ENCODE measurements at regions not wholly inside any gene's neighbourhood (a gene's known extent, or its start where the extent isn't known, plus 50 kb on each side); places are given as distances from the start of the nearest gene placed in this dataset.

DNA sequence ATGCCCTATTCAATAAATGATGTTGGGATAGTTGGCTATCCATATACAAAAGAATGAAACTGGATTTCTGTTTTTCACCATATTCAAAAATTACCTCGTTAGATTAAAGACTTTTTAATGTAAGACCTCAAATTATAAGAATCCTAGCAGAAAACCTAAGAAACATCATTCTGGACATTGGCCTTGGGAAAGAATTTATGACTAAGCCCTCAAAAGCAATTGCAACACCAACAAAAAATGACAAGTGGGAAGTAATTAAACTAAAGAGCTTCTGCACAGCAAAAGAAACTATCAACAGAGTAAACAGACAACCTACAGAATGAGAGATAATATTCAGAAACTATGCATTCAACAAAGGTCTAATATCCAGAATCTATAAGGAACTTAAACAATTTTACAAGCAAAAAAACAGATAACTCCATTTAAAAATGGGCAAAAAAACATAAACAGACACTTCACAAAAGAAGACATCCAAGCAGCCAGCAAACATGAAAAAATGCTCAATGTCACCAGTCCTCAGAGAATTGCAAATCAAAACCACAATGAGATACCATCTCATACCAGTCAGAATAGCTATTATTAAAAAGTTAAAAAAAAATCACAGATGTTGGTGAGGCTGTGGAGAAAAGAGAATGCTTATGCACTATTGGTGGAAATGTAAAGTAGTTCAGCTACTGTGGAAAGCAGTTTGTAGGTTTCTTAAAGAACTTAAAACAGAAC is 309.8 kb downstream of the AHR start:
- no peaks in the 10 kb centered on the region for H3K9me3 ChIP-seq (ENCODE audit: control insufficient read depth, low read length)
- H3K9ac ChIP-seq (ENCODE audit: low read length), result no peak overlapping the region
- no peaks in the 10 kb centered on the region for H3K27me3 ChIP-seq (ENCODE audit: control insufficient read depth, insufficient read depth, low read length)
- no peaks in the 10 kb centered on the region for H3K36me3 ChIP-seq (ENCODE audit: control insufficient read depth, insufficient read depth, low read length)
- H3K4me1 ChIP-seq (ENCODE audit: control insufficient read depth, insufficient read depth, low read length), result peaks cover 6% of the 10 kb centered on the region
- H3K4me3 ChIP-seq (ENCODE audit: low read length), result no peak overlapping the region

DNA sequence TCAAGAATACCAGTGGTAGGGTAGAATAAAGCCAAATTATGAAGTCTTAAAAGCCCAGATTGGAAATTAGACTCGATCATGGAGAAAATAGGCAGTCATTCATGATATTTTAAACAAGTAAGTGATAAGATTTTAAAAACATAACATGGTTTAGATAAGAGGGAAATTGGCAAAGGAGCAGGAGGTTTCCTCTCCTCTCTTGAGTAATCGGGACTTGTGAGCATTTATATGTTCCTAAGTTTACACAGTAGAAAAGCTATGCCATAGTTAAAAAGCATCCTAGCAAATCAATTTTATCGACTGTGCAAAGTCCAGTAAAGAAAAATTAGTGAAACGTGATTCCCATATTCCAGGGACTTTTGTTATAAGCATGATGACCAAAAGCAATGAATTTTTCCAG is 313.2 kb downstream of the AHR start:
- peaks cover 6% of the 10 kb centered on the region for H3K4me1 ChIP-seq (ENCODE audit: control insufficient read depth, insufficient read depth, low read length)
- no peak overlapping the region for H3K4me3 ChIP-seq (ENCODE audit: low read length)
- H3K9ac ChIP-seq (ENCODE audit: low read length), result no peak overlapping the region
- H3K9me3 ChIP-seq (ENCODE audit: control insufficient read depth, low read length), result no peaks in the 10 kb centered on the region
- no peaks in the 10 kb centered on the region for H3K27me3 ChIP-seq (ENCODE audit: control insufficient read depth, insufficient read depth, low read length)
- no peaks in the 10 kb centered on the region for H3K36me3 ChIP-seq (ENCODE audit: control insufficient read depth, insufficient read depth, low read length)

DNA sequence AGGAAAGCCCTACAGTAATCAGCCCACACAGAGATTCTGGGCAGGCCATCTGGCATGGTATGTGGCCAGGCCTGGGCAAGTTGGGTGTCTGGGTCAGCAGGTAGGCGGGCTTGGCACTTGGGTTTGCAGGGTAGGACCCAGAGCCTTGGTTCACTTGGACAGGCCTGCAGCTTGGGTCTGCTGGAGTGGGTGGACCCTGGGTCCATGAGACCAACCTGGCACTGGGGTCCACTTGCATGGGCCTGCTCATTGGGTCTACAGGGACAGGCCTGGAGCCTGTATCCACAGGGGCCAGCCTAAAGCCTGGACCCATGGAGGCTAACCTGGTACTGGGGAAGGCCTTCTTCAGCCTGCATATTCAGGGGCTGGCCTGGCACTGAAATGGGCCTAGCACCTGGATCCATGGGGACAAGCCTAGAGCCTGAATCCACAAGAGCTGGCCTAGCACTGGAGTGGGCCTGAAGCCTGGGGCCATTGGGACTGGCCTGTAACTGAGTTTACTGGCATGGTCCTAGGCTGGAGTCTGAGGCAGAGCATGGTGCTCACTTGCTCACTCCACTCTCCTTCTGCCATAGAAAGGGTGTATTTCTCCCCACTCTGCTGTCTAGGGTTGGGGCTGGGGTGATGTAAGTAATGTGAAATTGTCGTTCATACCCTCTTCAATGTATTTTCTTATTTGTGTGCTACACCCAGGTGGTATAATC is 315.0 kb downstream of the AHR start:
- no peaks in the 10 kb centered on the region for H3K9me3 ChIP-seq (ENCODE audit: control insufficient read depth, low read length)
- H3K9ac ChIP-seq (ENCODE audit: low read length), result no peak overlapping the region
- no peaks in the 10 kb centered on the region for H3K27me3 ChIP-seq (ENCODE audit: control insufficient read depth, insufficient read depth, low read length)
- no peak overlapping the region for H3K4me3 ChIP-seq (ENCODE audit: low read length)
- peaks cover 17% of the 10 kb centered on the region for H3K4me1 ChIP-seq (ENCODE audit: control insufficient read depth, insufficient read depth, low read length)
- no peaks in the 10 kb centered on the region for H3K36me3 ChIP-seq (ENCODE audit: control insufficient read depth, insufficient read depth, low read length)

DNA sequence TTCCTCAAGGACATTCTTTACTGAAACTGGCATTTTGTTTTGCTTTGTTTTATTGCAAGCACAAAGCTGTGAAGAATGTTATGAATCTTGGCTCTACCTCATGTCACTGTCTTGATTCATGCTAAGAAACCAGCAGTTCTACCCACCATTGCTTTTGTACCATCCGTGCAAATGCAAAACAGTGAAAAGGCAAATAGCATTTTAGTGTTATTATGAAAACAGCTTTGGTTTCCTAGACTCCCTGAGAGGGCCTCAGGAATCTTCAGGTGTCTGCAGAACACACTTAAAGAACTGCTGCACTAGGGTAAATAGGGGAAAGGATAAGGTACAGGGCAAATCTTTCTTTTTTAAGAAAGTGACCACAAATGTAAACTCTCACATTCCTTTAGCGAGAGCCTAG is 318.9 kb downstream of the AHR start:
- H3K9ac ChIP-seq (ENCODE audit: low read length), result no peak overlapping the region
- H3K36me3 ChIP-seq (ENCODE audit: control insufficient read depth, insufficient read depth, low read length), result no peaks in the 10 kb centered on the region
- H3K27me3 ChIP-seq (ENCODE audit: control insufficient read depth, insufficient read depth, low read length), result no peaks in the 10 kb centered on the region
- H3K4me1 ChIP-seq (ENCODE audit: control insufficient read depth, insufficient read depth, low read length), result peaks cover 11% of the 10 kb centered on the region
- no peak overlapping the region for H3K4me3 ChIP-seq (ENCODE audit: low read length)
- H3K9me3 ChIP-seq (ENCODE audit: control insufficient read depth, low read length), result no peaks in the 10 kb centered on the region

DNA sequence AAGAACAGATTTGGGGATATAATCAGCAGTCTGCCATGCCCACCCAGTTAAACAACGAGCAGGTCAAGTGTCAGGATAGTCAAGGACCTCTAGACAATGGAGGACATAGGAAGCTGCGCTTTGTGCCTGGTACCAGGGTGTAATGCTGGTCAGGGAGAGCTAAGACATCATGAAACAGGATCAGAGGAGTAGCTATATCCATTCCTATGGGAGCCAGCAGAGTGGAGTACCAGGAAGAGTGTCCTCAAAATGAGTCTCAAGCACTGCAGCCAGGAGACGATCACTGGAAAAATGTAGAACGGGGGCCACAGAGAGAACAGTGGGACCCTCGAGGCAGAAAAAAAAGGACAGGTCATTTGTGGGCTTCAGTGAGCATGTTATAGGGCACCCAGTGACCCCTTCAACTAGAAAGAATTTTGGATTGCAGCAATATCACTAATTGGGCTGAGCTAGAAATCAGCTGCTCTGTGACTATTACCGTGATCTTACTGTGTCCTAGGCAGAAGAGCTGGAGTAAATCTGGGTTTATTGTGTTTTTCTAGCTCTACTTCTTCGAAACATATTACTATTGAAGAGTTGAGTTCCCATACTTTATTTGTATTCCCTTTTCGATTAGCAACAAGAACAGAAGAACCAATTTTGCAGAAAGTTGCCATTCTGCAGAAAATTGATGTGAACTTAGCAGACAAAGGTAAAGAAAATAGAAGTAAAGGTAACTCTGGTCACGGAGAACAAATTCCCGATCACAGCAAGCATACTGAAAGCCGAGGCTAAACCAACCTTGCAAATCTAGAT is 319.6 kb downstream of the AHR start:
- Histone ChIP-seq H3K4me1 (ENCODE audit: control insufficient read depth, insufficient read depth, low read length) (peaks cover 11% of the 10 kb centered on the region), H3K27me3 (ENCODE audit: control insufficient read depth, insufficient read depth, low read length) (no peaks in the 10 kb centered on the region), H3K9ac (ENCODE audit: low read length) (no peak overlapping the region), H3K4me3 (ENCODE audit: low read length) (no peak overlapping the region), H3K9me3 (ENCODE audit: control insufficient read depth, low read length) (no peaks in the 10 kb centered on the region), H3K36me3 (ENCODE audit: control insufficient read depth, insufficient read depth, low read length) (no peaks in the 10 kb centered on the region)

DNA sequence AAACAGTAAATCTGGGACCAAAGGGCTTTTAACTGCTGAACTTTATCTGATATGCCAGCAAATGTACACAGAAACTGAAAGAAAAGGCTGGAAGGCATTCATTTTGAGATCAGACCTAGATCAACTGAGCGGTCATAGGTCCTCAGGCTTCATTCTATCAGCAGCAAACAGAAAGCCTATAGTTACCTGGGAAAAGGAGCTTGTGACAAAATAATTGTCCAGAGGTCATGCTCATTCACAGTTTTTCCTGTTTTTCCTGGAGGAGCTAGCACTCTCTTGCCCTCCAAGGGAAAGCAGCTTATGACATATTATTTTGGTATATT is 320.2 kb downstream of the AHR start:
- no peak overlapping the region for H3K4me3 ChIP-seq (ENCODE audit: low read length)
- no peak overlapping the region for H3K9ac ChIP-seq (ENCODE audit: low read length)

DNA sequence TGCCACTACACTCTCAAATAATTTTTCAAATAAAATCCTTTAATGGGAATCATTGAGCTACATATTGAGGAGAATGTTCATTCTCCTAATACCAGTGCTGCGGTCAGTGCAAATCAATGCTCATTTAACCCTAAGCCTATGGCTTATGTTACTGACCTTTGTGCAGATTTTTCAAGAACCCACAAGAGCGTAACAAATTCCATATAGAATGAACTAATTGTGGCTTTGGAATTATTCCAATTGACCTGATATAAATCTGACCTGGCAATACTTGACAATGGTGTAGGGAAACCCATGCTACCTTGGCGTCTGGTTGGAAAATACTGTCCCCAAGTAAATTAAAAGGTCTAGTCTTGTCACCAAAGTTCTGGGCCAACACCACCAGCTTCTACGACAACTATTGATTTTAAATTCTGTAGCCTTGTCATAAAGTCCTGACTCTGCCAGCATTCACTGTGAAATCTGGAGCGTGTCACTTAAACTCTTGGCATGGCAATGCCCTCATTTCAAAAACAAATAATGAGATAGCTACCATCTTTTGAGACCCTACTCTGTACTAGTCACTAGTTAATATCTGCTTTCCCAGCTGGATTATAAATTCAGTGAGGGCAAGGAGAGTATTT is 320.9 kb downstream of the AHR start:
- H3K36me3 ChIP-seq (ENCODE audit: control insufficient read depth, insufficient read depth, low read length), result no peaks in the 10 kb centered on the region
- H3K4me1 ChIP-seq (ENCODE audit: control insufficient read depth, insufficient read depth, low read length), result peaks cover 11% of the 10 kb centered on the region
- no peaks in the 10 kb centered on the region for H3K27me3 ChIP-seq (ENCODE audit: control insufficient read depth, insufficient read depth, low read length)
- H3K4me3 ChIP-seq (ENCODE audit: low read length), result no peak overlapping the region
- H3K9me3 ChIP-seq (ENCODE audit: control insufficient read depth, low read length), result no peaks in the 10 kb centered on the region
- no peak overlapping the region for H3K9ac ChIP-seq (ENCODE audit: low read length)

More for the DNA sequence above, 320.2 kb downstream of the AHR start:
- H3K4me1 ChIP-seq (ENCODE audit: control insufficient read depth, insufficient read depth, low read length), result peaks cover 11% of the 10 kb centered on the region
- no peaks in the 10 kb centered on the region for H3K9me3 ChIP-seq (ENCODE audit: control insufficient read depth, low read length)
- H3K27me3 ChIP-seq (ENCODE audit: control insufficient read depth, insufficient read depth, low read length), result no peaks in the 10 kb centered on the region
- H3K36me3 ChIP-seq (ENCODE audit: control insufficient read depth, insufficient read depth, low read length), result no peaks in the 10 kb centered on the region

DNA sequence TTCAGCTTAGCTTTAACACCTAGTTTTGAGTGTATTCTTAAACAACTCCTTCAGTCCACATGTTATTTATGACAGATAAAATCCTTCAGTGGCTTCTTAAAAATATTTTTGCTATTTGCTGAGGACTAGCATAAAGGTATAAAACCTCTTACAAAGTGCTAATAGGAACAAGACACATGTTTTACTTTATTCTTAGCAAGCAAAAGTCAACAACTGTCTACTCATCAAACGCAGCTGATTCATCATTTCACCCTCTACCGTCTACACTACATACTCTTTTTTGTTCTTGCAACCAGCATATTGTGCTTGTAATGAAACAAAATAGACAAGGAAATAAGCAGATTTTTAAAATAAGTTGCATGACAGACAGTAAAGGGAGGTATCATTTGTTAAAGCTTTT is 319.7 kb downstream of the SNX13 start:
- no peaks in the 10 kb centered on the region for H3K9me3 ChIP-seq (ENCODE audit: control insufficient read depth, low read length)
- H3K4me3 ChIP-seq (ENCODE audit: low read length), result no peak overlapping the region
- H3K9ac ChIP-seq (ENCODE audit: low read length), result no peak overlapping the region
- H3K4me1 ChIP-seq (ENCODE audit: control insufficient read depth, insufficient read depth, low read length), result peaks cover 11% of the 10 kb centered on the region
- H3K36me3 ChIP-seq (ENCODE audit: control insufficient read depth, insufficient read depth, low read length), result no peaks in the 10 kb centered on the region
- no peaks in the 10 kb centered on the region for H3K27me3 ChIP-seq (ENCODE audit: control insufficient read depth, insufficient read depth, low read length)

DNA sequence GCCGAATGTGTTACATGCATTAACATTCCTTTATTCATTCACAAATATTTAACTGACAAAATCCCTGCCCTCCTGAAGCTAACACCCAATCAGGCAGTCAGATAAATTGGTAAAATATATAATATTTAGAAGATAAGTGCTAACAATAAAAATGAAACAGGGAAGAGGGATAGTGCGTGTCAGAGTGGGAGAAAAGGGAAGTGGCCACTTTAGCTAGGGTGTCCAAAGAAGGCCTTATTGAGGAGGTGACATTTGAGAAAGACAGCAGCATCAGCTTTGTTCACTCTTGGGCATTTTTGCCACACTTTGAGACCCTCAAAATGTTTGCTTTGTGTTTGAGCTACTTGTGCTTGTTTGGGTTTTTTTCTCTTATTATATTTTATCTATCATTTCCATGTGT is 317.8 kb downstream of the SNX13 start:
- Histone ChIP-seq H3K9ac (ENCODE audit: low read length) (no peak overlapping the region), H3K9me3 (ENCODE audit: control insufficient read depth, low read length) (no peaks in the 10 kb centered on the region), H3K4me3 (ENCODE audit: low read length) (no peak overlapping the region), H3K4me1 (ENCODE audit: control insufficient read depth, insufficient read depth, low read length) (peaks cover 9% of the 10 kb centered on the region), H3K27me3 (ENCODE audit: control insufficient read depth, insufficient read depth, low read length) (no peaks in the 10 kb centered on the region), H3K36me3 (ENCODE audit: control insufficient read depth, insufficient read depth, low read length) (no peaks in the 10 kb centered on the region)

DNA sequence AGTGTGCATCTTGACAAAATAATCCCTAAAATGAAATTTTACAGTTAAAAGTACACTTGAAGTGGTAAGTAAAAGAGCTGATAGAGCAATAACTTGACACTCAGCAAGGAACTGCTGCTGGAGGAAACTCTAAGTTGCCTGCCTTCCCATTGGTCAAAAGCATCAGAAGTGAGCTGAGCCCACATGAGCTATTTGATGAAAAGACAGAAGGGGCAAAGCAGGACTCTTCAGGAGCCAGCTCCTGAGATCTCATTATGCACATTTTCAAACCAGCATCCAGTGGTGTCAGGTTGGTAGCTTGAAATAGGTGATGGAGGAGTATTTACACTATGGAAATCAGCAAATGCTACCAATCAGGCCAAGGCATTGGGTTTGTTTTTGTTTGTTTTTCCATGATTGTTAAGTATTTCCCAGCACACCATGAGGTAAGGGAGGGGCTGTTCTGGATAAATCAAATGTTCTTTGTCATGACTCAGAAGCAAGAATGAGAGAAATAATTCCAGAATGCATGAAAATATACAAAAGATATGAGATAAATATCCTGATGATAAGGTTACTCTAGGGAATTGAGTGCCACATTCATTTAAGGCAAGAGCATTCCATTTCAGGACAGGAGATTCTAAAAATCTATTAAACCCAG is 316.6 kb downstream of the SNX13 start:
- Histone ChIP-seq H3K4me1 (ENCODE audit: control insufficient read depth, insufficient read depth, low read length) (no peaks in the 10 kb centered on the region), H3K27me3 (ENCODE audit: control insufficient read depth, insufficient read depth, low read length) (no peaks in the 10 kb centered on the region), H3K36me3 (ENCODE audit: control insufficient read depth, insufficient read depth, low read length) (no peaks in the 10 kb centered on the region), H3K4me3 (ENCODE audit: low read length) (no peak overlapping the region), H3K9ac (ENCODE audit: low read length) (no peak overlapping the region), H3K9me3 (ENCODE audit: control insufficient read depth, low read length) (no peaks in the 10 kb centered on the region)

DNA sequence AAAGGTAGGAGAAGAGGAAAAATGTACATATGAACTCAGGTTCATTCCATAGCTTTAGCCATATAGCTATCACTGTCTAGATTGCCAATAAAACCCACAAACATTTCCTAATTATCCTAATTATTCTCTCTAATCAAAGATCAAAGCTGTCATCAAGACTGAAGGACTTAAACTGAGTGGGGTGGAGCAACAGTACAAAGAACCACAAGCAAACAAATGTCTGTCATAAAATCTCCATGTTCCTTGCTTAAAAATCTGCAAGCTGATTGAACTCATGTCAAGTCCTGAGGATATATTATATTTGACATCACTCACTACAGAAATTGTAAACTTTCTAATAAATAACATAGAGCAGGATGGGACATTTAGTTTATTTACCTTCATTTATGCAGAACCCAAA is 315.9 kb downstream of the SNX13 start:
- H3K9me3 ChIP-seq (ENCODE audit: control insufficient read depth, low read length), result no peaks in the 10 kb centered on the region
- H3K4me1 ChIP-seq (ENCODE audit: control insufficient read depth, insufficient read depth, low read length), result no peaks in the 10 kb centered on the region
- no peak overlapping the region for H3K9ac ChIP-seq (ENCODE audit: low read length)
- H3K36me3 ChIP-seq (ENCODE audit: control insufficient read depth, insufficient read depth, low read length), result no peaks in the 10 kb centered on the region
- H3K4me3 ChIP-seq (ENCODE audit: low read length), result no peak overlapping the region
- no peaks in the 10 kb centered on the region for H3K27me3 ChIP-seq (ENCODE audit: control insufficient read depth, insufficient read depth, low read length)

All from mucosa of stomach (tissue), 1 donor.